Panc1 (cell line): ENCODE measurements at regions not wholly inside any gene's neighbourhood (a gene's known extent, or its start where the extent isn't known, plus 50 kb on each side); places are given as distances from the start of the nearest gene placed in this dataset.
A peak's percentile ranks its signal among the peaks of the same experiment; 100 is the strongest.

Experiments
- ATAC-seq: fragments of 200-7000 bp; cut with Tn5 transposase; 2 replicates; pipeline ENCODE4 v1.9.1; 2020; ENCODE audit warnings: mild to moderate bottlenecking, moderate library complexity
- BruUV-seq: library from RNA; stranded (reverse); fragments of 400-500 nt; replicated peaks from 2 replicates; lab custom pipeline; 2021; lab: Mats Ljungman, UMichigan
- CTCF ChIA-PET: fragments of 300-600 bp; sonication (Branson Sonifier 250); formaldehyde crosslinking; loops from one replicate; lab custom pipeline; 2022; ENCODE audit warnings: antibody characterized with exemption; lab: Charles Lee
- POLR2A ChIA-PET: fragments of 300-600 bp; sonication (Branson Sonifier 250); formaldehyde crosslinking; loops from one replicate; lab custom pipeline; 2022; ENCODE audit warnings: antibody characterized with exemption; lab: Charles Lee
- DNase-seq: peaks from one replicate; pipeline ENCODE4 v3.0.0-alpha.2; 2010; ENCODE audit warnings: low read depth, low spot score
- H3K27ac ChIP-seq: 2 replicates; pipeline ENCODE4 v1.5.1; 2011; ENCODE audit warnings: mild to moderate bottlenecking, low read length, inconsistent platforms
- H3K27me3 ChIP-seq: fragments of 200-500 bp; sonication (Bioruptor generic); 2 replicates; pipeline ENCODE4 v1.6.0; 2014; ENCODE audit warnings: low read length, inconsistent platforms; ENCODE audit not compliant: control insufficient read depth, insufficient read depth
- H3K36me3 ChIP-seq: fragments of 200-500 bp; sonication (Bioruptor generic); 2 replicates; pipeline ENCODE4 v1.5.1; 2014; ENCODE audit warnings: inconsistent platforms, mild to moderate bottlenecking, low read length, moderate library complexity; ENCODE audit not compliant: control insufficient read depth, insufficient read depth
- H3K4me1 ChIP-seq: 2 replicates; pipeline ENCODE4 v1.5.1; 2011; ENCODE audit warnings: inconsistent platforms, mild to moderate bottlenecking, low read length, moderate library complexity; ENCODE audit not compliant: control insufficient read depth, insufficient read depth
- H3K4me3 ChIP-seq, 2 experiments: 2 replicates each; pipeline ENCODE4 v1.5.1; 2011 to 2012; ENCODE audit warnings: low read depth in 2 of 2, low read length in 2 of 2, mild to moderate bottlenecking in 2 of 2, inconsistent platforms in 1 of 2, moderate library complexity in 1 of 2
- H3K9me3 ChIP-seq: fragments of 200-500 bp; sonication (Bioruptor generic); 2 replicates; pipeline ENCODE4 v1.5.1; 2014; ENCODE audit warnings: low read depth, mild to moderate bottlenecking, inconsistent platforms, low read length, moderate library complexity; ENCODE audit not compliant: control insufficient read depth, insufficient read depth
- CTCF ChIP-seq: fragments of 450-650 bp; IDR thresholded peaks from 2 replicates; pipeline ENCODE4 v1.5.1; 2017; ENCODE audit warnings: mild to moderate bottlenecking
- POLR2AphosphoS5 ChIP-seq: IDR thresholded peaks from 2 replicates; pipeline ENCODE4 v1.6.1; 2012; ENCODE audit warnings: mild to moderate bottlenecking, low read depth, low read length, moderate library complexity
- REST ChIP-seq, 2 experiments: IDR thresholded peaks; 2 replicates each; pipeline ENCODE4 v1.6.1; 2011 to 2012; ENCODE audit warnings: low read depth in 2 of 2, control low read depth in 1 of 2, low read length in 1 of 2, mild to moderate bottlenecking in 1 of 2, moderate library complexity in 1 of 2; ENCODE audit not compliant: insufficient read depth in 1 of 2
- SIN3A ChIP-seq: IDR thresholded peaks from 2 replicates; pipeline ENCODE4 v1.6.1; 2012; ENCODE audit warnings: low read depth, mild to moderate bottlenecking, low read length, moderate library complexity, borderline replicate concordance; ENCODE audit not compliant: insufficient read depth
- TCF7L2 ChIP-seq: IDR thresholded peaks from 2 replicates; pipeline ENCODE4 v1.6.1; 2011; ENCODE audit warnings: mild to moderate bottlenecking, low read depth, low read length, inconsistent platforms
- in situ Hi-C: cut with HindIII; loops from 2 replicates; pipeline ENCODE4 v1.10.0; 2016; ENCODE audit warnings: low sequenced_read_pairs, low pct_unique_long_range_greater_than_20kb
- intact Hi-C: fragments of 100-400 bp; cut with micrococcal nuclease; formaldehyde crosslinking; loops from one replicate; pipeline ENCODE4 v1.10.0; 2022; ENCODE audit not compliant: unreplicated experiment

GRCh38 chr12:107986183-107986582, 142.9 kb upstream of the WSCD2 start:
- CTCF ChIA-PET = no interaction called here
- no peak for ATAC-seq
- no peak overlapping the region for H3K4me3 ChIP-seq

GRCh38 chr12:107990325-107990724, 138.8 kb upstream of the WSCD2 start:
- Histone ChIP-seq H3K9me3 (no peaks in the 10 kb centered on the region), H3K27me3 (peaks cover 2% of the 10 kb centered on the region), H3K36me3 (no peaks in the 10 kb centered on the region), H3K27ac (no peak overlapping the region), H3K4me1 (no peaks in the 10 kb centered on the region), H3K4me3 (no peak overlapping the region)
- in situ Hi-C loops = no loop called here
- TF ChIP-seq POLR2AphosphoS5 (no peak), TCF7L2 (no peak), CTCF (peak; percentile 66)
- no TSS peak for BruUV-seq
- ChIA-PET POLR2A (no interaction called here), CTCF (interaction anchor here (1.2 kb wide), 1 partner anchor 522 kb away, joined by 3 read pairs; no protein-coding TSS in a partner anchor)
- no peak for DNase-seq
- intact Hi-C loops = loop anchor here (10.0 kb wide), 1 partner anchor 464 kb away; no protein-coding TSS in a partner anchor
- ATAC-seq = peak; percentile 76; the same call in 1 of the 2 replicates

More at GRCh38 chr12:107986183-107986582, 142.9 kb upstream of the WSCD2 start:
- TF ChIP-seq TCF7L2 (no peak), SIN3A (no peak), CTCF (no peak), POLR2AphosphoS5 (no peak), REST (IDR thresholded peaks at IDR 0.05; ENCODE audit: insufficient read depth in 1 of 2, low read depth in 2 of 2, low read length in 1 of 2) (no peak)
- intact Hi-C loops (loop anchor here (5.0 kb wide), 1 partner anchor 206 kb away; no protein-coding TSS in a partner anchor), in situ Hi-C loops (no loop called here)
- Histone ChIP-seq H3K27ac (no peak overlapping the region), H3K9me3 (no peaks in the 10 kb centered on the region), H3K36me3 (no peaks in the 10 kb centered on the region), H3K27me3 (peaks cover 2% of the 10 kb centered on the region), H3K4me1 (no peaks in the 10 kb centered on the region)
- POLR2A ChIA-PET = no interaction called here
- no peak for DNase-seq
- no TSS peak for BruUV-seq
